H9 (cell line): ENCODE measurements at regions not wholly inside any gene's neighbourhood (a gene's known extent, or its start where the extent isn't known, plus 50 kb on each side); places are given as distances from the start of the nearest gene placed in this dataset.

Source experiments
- DNase-seq: peaks from one replicate; pipeline ENCODE4 v3.0.0-alpha.2; 2017
- H2AFZ ChIP-seq: one replicate; pipeline ENCODE4 v1.6.1; 2013; ENCODE audit warnings: mild to moderate bottlenecking, low read length, control low read depth, moderate library complexity
- H2AK5ac ChIP-seq: 2 replicates; pipeline ENCODE4 v1.6.1; 2013; ENCODE audit warnings: low read length, control low read depth, mixed read lengths; ENCODE audit not compliant: insufficient read length
- H2BK120ac ChIP-seq: one replicate; pipeline ENCODE4 v1.6.1; 2013; ENCODE audit warnings: low read depth, mild to moderate bottlenecking, low read length, control low read depth, inconsistent platforms; ENCODE audit not compliant: poor library complexity, severe bottlenecking
- H2BK12ac ChIP-seq: 2 replicates; pipeline ENCODE4 v1.6.1; 2013; ENCODE audit warnings: low read length, control low read depth, mixed read lengths, low read depth; ENCODE audit not compliant: insufficient read length
- H2BK15ac ChIP-seq: 2 replicates; pipeline ENCODE4 v1.6.1; 2013; ENCODE audit warnings: low read depth, low read length, control low read depth
- H2BK20ac ChIP-seq: one replicate; pipeline ENCODE4 v1.6.1; 2013; ENCODE audit warnings: low read depth, mild to moderate bottlenecking, low read length, control low read depth, inconsistent platforms; ENCODE audit not compliant: poor library complexity, severe bottlenecking
- H2BK5ac ChIP-seq: 2 replicates; pipeline ENCODE4 v1.6.1; 2013; ENCODE audit warnings: low read length, control low read depth, mixed read lengths; ENCODE audit not compliant: insufficient read length
- H3K14ac ChIP-seq: 2 replicates; pipeline ENCODE4 v1.6.1; 2013; ENCODE audit warnings: low read length, control low read depth; ENCODE audit not compliant: insufficient read depth
- H3K18ac ChIP-seq: 2 replicates; pipeline ENCODE4 v1.6.1; 2013; ENCODE audit warnings: low read depth, mild to moderate bottlenecking, mixed read lengths, low read length, control low read depth; ENCODE audit not compliant: insufficient read length
- H3K23ac ChIP-seq: 2 replicates; pipeline ENCODE4 v1.6.1; 2013; ENCODE audit warnings: low read length, control low read depth, mixed read lengths, low read depth; ENCODE audit not compliant: insufficient read length
- H3K23me2 ChIP-seq: 2 replicates; pipeline ENCODE4 v1.6.1; 2013; ENCODE audit warnings: low read depth, mild to moderate bottlenecking, mixed read lengths, low read length, control low read depth; ENCODE audit not compliant: insufficient read length, poor library complexity, severe bottlenecking
- H3K27ac ChIP-seq: 2 replicates; pipeline ENCODE4 v1.5.1; 2013; ENCODE audit warnings: low read length, control low read depth, mixed read lengths, low read depth; ENCODE audit not compliant: insufficient read length
- H3K27me3 ChIP-seq: 2 replicates; pipeline ENCODE4 v1.6.1; 2013; ENCODE audit warnings: low read length, control low read depth, inconsistent platforms; ENCODE audit not compliant: insufficient read depth
- H3K4ac ChIP-seq: 2 replicates; pipeline ENCODE4 v1.6.1; 2013; ENCODE audit warnings: low read depth, mild to moderate bottlenecking, control low read depth, inconsistent platforms, low read length, moderate library complexity
- H3K4me1 ChIP-seq: 2 replicates; pipeline ENCODE4 v1.6.1; 2013; ENCODE audit warnings: low read length, control low read depth, inconsistent platforms; ENCODE audit not compliant: insufficient read depth
- H3K4me2 ChIP-seq: 2 replicates; pipeline ENCODE4 v1.6.1; 2013; ENCODE audit warnings: low read length, control low read depth, mixed read lengths; ENCODE audit not compliant: insufficient read length, insufficient read depth
- H3K56ac ChIP-seq: 2 replicates; pipeline ENCODE4 v1.6.1; 2013; ENCODE audit warnings: low read depth, mild to moderate bottlenecking, mixed read lengths, low read length, control low read depth; ENCODE audit not compliant: insufficient read length
- H3K79me1 ChIP-seq: 2 replicates; pipeline ENCODE4 v1.6.1; 2013; ENCODE audit warnings: low read depth, mild to moderate bottlenecking, moderate library complexity, low read length, control low read depth, inconsistent platforms; ENCODE audit not compliant: insufficient read depth, poor library complexity, severe bottlenecking
- H3K79me2 ChIP-seq: 2 replicates; pipeline ENCODE4 v1.6.1; 2013; ENCODE audit warnings: low read length, control low read depth, inconsistent platforms; ENCODE audit not compliant: insufficient read depth
- H3K9ac ChIP-seq: 2 replicates; pipeline ENCODE4 v1.6.1; 2013; ENCODE audit warnings: low read length, control low read depth, mixed read lengths; ENCODE audit not compliant: insufficient read length; ENCODE audit errors: extremely low read depth
- H3K9me3 ChIP-seq: one replicate; pipeline ENCODE4 v1.6.1; 2013; ENCODE audit warnings: low read depth, low read length, inconsistent platforms; ENCODE audit not compliant: control insufficient read depth
- H3T11ph ChIP-seq: one replicate; pipeline ENCODE4 v1.6.1; 2013; ENCODE audit warnings: mild to moderate bottlenecking, low read length, control low read depth, inconsistent platforms
- H4K20me1 ChIP-seq: one replicate; pipeline ENCODE4 v1.6.1; 2013; ENCODE audit not compliant: control insufficient read depth, insufficient read length, insufficient read depth
- H4K5ac ChIP-seq: 2 replicates; pipeline ENCODE4 v1.6.1; 2013; ENCODE audit warnings: low read depth, mild to moderate bottlenecking, mixed read lengths, low read length, control low read depth; ENCODE audit not compliant: insufficient read length
- H4K8ac ChIP-seq: replicated peaks from 2 replicates; pipeline ENCODE4 v1.6.1; 2013; ENCODE audit warnings: low read length, control low read depth, mixed read lengths, low read depth; ENCODE audit not compliant: insufficient read length
- H4K91ac ChIP-seq: 2 replicates; pipeline ENCODE4 v1.6.1; 2013; ENCODE audit warnings: low read depth, mild to moderate bottlenecking, moderate library complexity, mixed read lengths, low read length, control low read depth; ENCODE audit not compliant: insufficient read length
- H3K27ac Mint-ChIP-seq, 3 experiments: 2 replicates in 2 of 3; 3 replicates in 1 of 3; pipeline ENCODE4 v1.8.0; 2020 to 2021; ENCODE audit warnings: mixed read lengths in 3 of 3, mild to moderate bottlenecking in 1 of 3, moderate library complexity in 1 of 3
- H3K27me3 Mint-ChIP-seq: 2 replicates; pipeline ENCODE4 v1.8.0; 2021; ENCODE audit warnings: low read depth, mild to moderate bottlenecking, moderate library complexity, mixed read lengths
- H3K36me3 Mint-ChIP-seq, 3 experiments: 2 replicates in 2 of 3; 3 replicates in 1 of 3; pipeline ENCODE4 v1.8.0; 2020 to 2021; ENCODE audit warnings: low read depth in 3 of 3, mixed read lengths in 3 of 3; ENCODE audit not compliant: insufficient read depth in 1 of 3
- H3K4me1 Mint-ChIP-seq, 2 experiments: 2 replicates each; pipeline ENCODE4 v1.8.0; 2020; ENCODE audit warnings: mixed read lengths in 2 of 2
- H3K4me3 Mint-ChIP-seq, 2 experiments: 2 replicates in 1 of 2; 3 replicates in 1 of 2; pipeline ENCODE4 v1.8.0; 2020 to 2021; ENCODE audit warnings: mild to moderate bottlenecking in 2 of 2, mixed read lengths in 2 of 2, moderate library complexity in 1 of 2
- H3K9me3 Mint-ChIP-seq, 2 experiments: 2 replicates in 1 of 2; 3 replicates in 1 of 2; pipeline ENCODE4 v1.8.0; 2020; ENCODE audit warnings: mild to moderate bottlenecking in 2 of 2, mixed read lengths in 2 of 2, moderate library complexity in 1 of 2
- CTCF ChIP-seq: fragments of 200-600 bp; sonication (generic); conservative IDR thresholded peaks from 3 replicates; pipeline ENCODE4 v1.8.0; 2021; ENCODE audit warnings: antibody characterized with exemption, mild to moderate bottlenecking
- WGBS: extraction: QIAGEN DNeasy Blood & Tissue Kit; methylation state at CpG from one replicate; pipeline ENCODE4 v1.1.7; 2013; ENCODE audit warnings: missing lambda C conversion rate, low lambda C conversion rate, mixed read lengths; ENCODE audit not compliant: insufficient read length; ENCODE audit errors: extremely low coverage; 5-methylcytosine and 5-hydroxymethylcytosine counted together

- no peaks in the 10 kb centered on the region for H3K23me2 ChIP-seq
- Mint-ChIP-seq H3K4me3 (no peak overlapping the region), H3K27me3 (no peaks in the 10 kb centered on the region; the same call in 1 of the 2 replicates), H3K36me3 (peaks cover 0 to 4% (median 0%) of the 10 kb centered on the region in 3 experiments; a peak in 1 of 7 replicates), H3K27ac (no peak overlapping the region), H3K4me1 (peaks cover 15 to 20% of the 10 kb centered on the region in 2 experiments), H3K9me3 (peaks cover 3% of the 10 kb centered on the region in 2 experiments; a peak in 3 of 5 replicates)
- 0 out of 2 replicates have a peak, but pooled peaks cover 3% of the 10 kb centered on the region for H3K4me1 ChIP-seq
- H2AK5ac ChIP-seq: no peak overlapping the region
- no peak overlapping the region for H3K18ac ChIP-seq
- no peak overlapping the region for H3K9ac ChIP-seq
- TF ChIP-seq CTCF: no peak
- H3K56ac ChIP-seq: no peak overlapping the region
- no peak overlapping the region for H3K27ac ChIP-seq
- no peak overlapping the region for H2BK15ac ChIP-seq
- H2BK20ac ChIP-seq: no peak overlapping the region
- no peak overlapping the region for H4K8ac ChIP-seq
- no peak overlapping the region for H3K4ac ChIP-seq
- H2BK5ac ChIP-seq: no peak overlapping the region
- no peaks in the 10 kb centered on the region for H3K27me3 ChIP-seq
- no peak overlapping the region for H2AFZ ChIP-seq
- H4K91ac ChIP-seq: no peak overlapping the region
- H3K23ac ChIP-seq: no peak overlapping the region
- no peaks in the 10 kb centered on the region for H3K79me2 ChIP-seq
- H2BK120ac ChIP-seq: no peak overlapping the region
- no peak for DNase-seq
- no CpG with 5 or more reads among the region's 1 CpG for WGBS
- H3K14ac ChIP-seq: no peak overlapping the region
- no peak overlapping the region for H2BK12ac ChIP-seq
- H3K9me3 ChIP-seq: no peaks in the 10 kb centered on the region
- no peak overlapping the region for H3K4me2 ChIP-seq
- no peaks in the 10 kb centered on the region for H4K20me1 ChIP-seq
- H4K5ac ChIP-seq: no peak overlapping the region
- H3T11ph ChIP-seq: no peak overlapping the region
- no peaks in the 10 kb centered on the region for H3K79me1 ChIP-seq
These were observed 161.8 kb downstream of the LNPK start for GRCh38 chr2:175840256-175840655.
